Activated CD4-positive, alpha-beta T cell treated with anti-CD3 and anti-CD28 coated beads, Interleukin-2, amount 50 U/mL, for 16 hours (primary cell): ENCODE measurements at regions not wholly inside any gene's neighbourhood (a gene's known extent, or its start where the extent isn't known, plus 50 kb on each side); places are given as distances from the start of the nearest gene placed in this dataset.
"Not testable (repeated sequence)": the region's sequence is repeated elsewhere in the genome, so short reads cannot be mapped to it uniquely, and the experiment has no call there.

Experiments used
- DNase-seq: peaks from one replicate; pipeline ENCODE4 v3.0.0-alpha.2; 2020

DNA sequence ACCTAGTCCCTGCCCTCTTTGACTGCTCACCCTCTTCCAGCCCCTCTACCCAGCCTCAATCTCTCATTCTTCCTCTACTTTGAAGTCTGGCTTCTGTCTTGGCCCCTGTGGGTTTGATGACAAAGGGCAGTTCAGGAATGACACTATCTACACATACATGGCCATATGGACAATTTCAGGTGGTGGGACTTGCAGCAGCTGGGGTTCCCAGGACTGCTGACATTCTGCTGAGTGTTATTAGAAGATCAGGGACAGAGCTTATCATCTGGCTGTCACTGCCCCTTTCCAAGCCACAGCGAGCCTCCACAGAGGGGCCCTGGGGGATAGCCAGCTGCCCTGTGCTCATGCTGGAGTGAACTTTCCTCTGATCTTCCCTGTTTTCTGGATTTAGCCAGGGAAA, 97.4 kb upstream of the IPO9 start:
- DNase-seq: no peak

DNA sequence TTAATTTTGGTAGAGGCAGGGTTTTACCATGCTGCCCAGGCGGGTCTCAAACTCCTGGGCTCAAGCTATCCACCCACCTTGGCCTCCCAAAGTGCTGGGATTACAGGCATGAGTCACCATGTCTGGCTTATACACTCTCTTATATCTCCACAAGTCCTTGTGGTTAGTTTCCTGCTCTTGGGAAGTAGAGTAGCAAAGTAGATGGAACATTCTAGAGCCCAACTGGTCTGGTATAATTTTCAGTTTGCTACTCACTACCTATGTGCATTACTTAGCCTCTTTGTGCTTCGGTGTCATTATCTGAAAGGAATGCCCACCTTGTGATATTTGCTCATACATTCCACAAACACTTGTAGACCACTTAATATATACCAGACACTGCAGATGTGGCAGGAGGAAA, 96.6 kb upstream of the IPO9 start:
- no peak for DNase-seq

DNA sequence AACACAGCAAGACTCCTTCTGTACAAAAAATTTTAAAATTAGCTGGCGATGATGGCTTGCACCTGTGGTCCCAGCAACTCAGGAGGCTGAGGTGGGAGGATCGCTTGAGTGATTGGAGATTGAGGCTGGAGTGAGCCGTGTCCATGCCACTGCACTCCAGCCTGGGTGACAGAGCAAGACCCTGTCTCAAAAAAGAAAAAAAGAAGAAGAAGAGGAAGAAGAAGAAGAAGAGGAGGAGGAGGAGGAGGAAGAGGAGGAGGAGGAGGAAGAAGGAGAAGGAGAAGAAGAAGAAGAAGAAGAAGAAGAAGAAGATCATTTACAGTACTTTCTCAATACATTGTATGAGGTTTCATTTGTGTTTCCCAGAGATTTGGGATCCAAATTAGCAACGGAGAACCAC, 94.7 kb upstream of the IPO9 start:
- DNase-seq: not testable (repeated sequence)

DNA sequence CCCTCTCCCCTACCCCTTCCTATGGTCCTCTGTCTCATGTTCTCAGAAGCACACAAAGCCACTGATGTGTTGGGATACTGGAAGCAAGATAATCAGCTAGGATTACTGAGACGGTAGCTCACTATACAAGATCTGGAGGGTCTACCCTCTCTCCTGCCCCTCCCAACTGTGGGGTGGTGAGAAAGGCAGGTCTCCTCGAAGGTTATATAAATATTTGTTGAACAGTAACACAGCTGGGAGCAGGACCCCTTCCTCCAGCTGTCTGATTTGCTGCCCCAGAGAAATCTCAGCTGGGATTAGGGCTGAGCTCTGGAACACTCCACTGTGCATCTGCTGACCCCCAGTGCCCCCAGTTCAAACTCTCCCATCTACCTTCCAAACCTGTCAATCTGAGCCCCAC, 94.2 kb upstream of the IPO9 start:
- no peak for DNase-seq

DNA sequence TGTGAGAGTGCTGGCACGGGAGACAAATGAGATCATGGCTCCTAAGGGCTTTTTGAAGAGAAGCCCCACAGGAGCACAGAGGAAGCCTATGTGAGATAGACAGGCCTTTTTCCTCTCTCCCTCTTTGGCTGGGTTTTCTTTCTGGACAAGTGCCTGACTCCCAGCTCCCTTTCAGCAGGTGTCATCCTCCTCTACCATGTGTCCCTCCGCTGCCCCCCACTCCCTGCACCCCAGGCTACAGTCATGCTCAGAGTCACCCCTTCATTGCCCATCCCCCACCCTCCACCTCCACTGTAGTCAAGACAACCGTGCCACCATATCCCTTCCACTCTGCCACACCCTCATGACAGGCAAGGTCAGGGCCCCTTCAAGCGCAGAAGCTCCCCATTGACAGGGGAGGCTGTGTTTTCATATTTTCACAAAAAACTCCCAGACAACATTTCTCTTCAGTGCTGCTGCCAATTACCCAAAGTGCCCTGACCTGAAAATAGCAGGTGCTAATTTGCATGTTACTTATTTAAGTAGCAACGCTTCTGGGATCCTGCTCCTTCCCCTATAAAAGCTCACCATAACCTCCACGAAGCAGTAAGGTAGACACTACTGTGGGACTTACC, 92.1 kb upstream of the IPO9 start:
- no peak for DNase-seq

DNA sequence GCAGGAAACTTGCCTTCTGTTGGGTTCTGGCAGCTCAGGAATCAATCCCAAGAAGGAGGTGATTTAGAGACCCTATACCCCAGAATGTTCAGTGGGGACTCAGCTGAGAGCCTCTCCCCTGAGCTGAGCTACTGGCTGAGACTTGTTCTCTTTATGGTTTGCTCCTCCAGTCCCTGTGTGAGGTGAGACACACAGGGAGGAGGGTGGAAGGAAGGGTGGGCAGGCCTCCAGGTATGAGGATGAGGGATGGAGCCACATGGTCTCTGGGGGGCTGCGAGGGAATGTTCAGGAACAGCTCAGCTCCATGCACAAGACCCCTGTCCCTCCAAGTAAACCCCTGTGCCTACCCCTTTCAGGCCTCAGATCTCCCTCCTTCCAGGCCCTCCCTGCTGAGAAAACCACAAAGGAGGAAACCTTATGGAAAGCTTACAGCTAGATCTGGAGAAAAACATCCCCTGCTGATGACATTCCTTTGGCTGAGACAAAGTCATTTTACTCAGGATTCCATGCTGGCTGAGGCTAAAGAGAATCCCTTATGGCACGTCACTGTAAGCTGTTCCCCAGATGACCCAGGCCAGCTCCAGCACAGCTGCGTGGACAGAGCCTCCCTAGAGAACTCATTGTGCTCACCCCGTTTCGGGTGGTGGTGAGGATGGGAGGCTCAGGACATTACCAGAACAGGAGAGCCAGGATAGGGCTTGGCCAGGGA, 91.5 kb upstream of the IPO9 start:
- DNase-seq: no peak

DNA sequence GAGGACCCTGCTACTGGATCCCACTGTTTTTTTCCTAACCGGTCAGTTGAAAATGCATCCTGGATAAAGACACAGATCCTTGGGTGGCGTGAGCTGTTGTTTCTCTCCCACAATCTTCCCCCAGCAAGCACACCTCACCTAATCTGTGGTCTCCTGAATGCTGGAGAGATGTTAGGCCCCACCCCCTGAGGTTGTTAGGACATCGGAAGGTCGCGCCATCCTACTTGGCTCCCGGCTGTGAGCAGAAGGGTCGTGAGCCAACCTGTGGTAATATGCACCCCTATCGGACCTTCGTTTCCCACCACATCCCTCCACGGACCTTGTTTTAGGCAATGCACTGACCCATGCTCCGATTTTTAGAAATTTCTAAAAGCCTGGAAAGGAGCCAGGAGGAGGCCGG, 89.9 kb upstream of the IPO9 start:
- no peak for DNase-seq

DNA sequence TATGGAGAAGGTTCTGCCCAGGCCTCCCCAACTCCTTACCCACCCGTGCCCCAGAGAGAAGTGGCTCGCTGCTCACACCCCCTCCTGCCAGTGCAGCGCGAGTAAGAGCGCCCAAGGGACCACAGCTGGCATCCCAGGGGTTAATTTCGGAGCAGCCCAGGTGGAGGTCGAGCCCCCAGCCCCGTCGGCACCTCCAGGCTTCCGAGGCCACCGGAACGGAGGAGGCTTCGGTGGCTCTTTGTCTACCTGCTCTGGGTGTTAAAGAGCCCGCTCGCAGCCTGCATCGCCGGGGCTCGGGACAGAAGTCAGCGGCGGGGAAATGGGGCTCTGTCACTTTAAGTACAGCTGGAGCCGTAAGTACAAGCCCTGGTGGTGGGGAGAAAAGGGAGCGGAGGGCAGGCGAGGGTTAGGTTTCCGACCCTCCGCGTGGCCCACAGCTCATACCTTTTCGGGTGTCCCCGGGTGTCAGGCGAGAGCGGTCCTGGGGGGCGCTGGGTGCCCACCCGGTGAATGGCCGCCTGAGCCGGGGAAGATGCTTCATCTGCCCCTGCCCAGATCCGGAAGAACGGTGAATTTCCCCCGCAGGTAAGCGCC, 89.4 kb upstream of the IPO9 start:
- no peak for DNase-seq

DNA sequence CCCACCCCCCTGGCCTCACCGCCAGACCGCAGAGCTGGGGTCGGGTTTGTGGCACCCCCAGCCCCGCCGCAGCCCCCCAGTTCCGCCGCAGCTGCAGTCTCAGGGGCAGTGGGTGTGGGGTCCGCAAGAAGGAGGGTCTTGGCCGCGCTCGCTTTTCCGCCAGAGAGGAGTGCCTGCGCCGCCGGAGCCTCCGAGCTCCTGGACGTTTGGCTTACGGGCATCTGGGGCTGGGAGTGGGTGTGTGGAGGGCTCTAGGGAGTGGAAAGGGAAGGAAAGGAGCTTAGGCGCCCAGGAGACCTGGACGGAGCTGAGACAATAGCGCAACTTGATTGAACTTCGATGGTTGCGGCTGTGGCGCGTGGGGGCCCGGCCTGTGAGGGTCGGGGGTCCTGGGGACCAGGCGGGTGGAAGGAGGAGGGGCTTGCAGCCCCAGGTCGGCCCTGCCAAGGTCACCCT, 88.8 kb upstream of the IPO9 start:
- DNase-seq: no peak

DNA sequence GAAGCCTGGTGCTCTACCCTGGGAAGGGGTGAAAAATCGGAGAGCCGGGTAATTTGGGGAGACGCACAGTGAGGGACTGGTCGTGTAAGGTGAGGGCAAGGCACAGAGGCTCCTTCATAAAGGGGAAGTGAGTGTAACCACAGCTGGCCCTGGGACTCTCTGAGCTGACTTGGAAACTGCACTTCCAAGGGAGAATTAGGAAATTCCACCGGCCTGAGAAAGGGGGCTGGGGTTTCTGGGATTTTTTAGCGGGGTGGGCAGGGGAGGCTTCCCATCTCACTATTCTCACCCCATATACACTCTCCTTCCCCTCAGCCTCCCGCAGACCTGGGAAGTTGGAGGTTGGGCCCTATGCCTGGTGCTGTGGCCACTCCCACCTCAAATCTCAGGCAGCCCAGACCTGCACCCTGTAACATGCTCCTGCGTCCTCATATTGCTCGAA, 88.3 kb upstream of the IPO9 start:
- DNase-seq: no peak

DNA sequence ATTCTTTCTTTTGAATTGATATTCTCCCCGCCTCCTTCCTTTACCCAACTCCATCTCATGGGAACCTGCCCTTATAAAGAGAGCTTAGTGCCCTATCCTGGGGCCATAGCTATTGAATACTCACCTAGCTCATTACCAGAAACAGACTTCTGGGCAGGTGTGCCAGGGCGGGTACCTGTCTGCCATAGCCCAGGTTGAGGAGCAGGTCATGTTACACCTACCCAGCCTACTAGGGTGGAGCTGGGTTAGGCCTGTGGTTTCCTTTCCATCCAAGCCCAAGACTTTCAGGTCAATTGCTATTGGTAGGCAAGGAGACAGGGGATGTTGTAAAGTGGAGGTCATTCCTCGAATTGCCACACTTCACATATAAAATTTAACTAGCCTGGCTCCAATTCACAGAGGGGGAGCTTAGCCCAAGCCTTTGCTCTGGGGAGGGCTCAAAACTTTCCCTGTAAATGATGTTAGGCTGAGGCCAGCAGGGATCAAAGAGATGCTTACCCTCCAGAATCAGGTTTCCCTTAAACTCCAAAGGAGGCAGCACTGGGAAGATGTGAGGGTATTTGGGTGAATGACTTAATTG, 87.1 kb upstream of the IPO9 start:
- no peak for DNase-seq

DNA sequence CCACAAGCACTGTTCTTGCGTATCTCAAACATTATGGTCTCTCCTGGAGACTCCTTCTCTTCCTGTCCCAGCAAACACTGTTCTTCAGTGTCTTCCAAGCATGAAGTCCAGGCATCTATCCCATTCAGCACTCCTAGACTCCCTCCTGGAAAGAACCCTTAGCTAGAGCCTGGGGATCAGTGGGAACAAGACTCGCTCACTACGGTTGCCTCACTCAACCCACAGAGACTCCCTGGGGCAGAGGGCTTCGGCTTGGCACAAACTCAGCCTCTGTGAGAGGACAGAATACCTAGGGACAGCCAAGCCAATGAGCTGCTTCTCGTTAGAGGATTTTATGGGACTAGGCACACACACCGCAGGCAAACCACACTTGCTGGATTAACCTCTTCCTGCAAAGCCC, 86.5 kb upstream of the IPO9 start:
- DNase-seq: no peak

DNA sequence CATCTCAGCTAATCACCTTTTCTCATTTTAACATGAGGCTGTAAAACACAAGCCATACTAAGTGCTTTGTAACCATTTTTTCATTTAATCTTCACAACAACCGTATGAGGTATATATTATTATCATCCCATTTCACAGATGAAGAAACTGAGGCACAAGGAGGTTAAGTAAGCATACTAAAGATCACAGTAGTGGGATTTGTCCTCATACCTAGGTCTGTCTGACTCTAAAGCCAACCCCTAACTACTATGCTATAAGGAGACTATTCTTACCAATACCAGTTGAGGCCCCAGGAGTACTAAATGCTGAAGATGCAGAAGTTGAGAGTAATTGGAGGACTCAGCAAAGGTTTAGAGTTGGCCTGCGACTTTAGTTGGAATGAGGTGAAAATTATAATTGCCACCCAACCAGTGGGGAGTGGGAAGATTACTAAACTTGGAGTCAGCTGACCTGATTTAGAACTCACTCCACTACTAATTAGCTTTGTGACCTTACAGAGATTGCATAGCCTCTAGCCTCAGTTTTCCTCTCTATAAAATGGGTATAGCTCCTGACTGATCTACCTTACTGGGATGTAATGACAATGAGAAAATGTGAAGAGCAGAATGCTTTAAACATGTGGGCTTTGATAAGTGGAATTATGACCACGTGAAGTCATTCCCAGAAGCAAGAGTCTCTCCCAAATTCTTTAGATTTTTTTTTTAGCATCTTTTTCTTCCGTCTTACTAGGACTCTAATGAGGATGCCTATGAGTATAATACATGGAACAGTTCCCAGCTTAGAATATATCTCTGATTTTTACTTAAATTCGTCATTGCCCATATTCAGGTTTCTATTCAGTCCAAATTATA, 85.8 kb upstream of the IPO9 start:
- DNase-seq: no peak

DNA sequence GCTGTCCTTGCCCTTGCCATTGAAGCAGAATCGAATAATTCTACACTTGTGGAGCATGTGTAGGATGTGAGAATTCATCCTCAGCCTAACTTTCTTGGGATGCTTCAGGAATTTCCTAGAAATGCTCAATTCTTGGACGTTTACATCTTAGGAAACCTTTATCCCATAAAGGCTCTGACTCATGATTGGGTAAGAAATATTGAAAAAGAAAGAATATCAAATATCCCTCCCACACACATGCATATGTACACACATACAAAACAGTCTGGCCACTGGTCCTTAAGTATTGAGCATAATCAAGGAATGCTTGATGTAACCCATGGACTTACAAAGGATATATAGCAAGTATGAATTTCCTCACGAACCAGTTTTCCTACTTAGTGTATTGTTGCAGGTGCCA, 83.9 kb upstream of the IPO9 start:
- DNase-seq: no peak

DNA sequence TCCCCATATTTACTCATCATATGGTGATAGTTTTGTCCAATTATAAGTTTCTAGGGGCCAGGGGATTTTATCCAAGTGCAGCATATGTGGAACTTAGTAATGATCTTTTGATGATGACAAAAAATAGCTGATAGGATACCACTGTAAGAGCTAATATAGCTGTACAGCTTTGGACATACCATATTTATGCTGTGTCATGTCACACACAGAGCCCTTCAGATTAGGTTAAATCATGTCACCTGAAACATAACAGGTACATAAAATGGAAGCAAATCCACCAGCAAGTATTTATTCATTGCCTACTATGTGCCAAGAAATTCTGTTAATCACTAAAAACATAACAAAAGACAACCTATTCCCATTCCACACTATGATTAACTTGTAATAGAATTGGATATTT, 82.8 kb upstream of the IPO9 start:
- no peak for DNase-seq

DNA sequence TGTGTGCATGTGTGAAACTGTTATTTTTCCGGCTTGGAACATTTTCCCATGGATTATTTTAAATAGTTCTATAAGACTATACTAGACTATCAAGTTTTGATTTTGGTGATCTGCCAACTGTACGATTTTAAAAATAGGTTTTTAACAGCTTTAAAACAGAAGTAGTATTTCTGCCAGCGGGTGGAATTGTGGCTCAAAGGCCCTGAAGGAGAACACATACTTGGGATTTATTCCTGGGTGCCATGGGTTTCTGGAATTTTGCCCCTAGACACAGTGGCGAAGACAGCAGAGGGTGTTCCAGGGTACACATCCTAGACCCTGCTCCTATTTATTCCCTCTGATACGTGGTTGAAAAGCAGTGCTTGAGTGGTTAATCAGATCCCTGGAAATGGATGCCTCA, 81.7 kb upstream of the IPO9 start:
- no peak for DNase-seq

DNA sequence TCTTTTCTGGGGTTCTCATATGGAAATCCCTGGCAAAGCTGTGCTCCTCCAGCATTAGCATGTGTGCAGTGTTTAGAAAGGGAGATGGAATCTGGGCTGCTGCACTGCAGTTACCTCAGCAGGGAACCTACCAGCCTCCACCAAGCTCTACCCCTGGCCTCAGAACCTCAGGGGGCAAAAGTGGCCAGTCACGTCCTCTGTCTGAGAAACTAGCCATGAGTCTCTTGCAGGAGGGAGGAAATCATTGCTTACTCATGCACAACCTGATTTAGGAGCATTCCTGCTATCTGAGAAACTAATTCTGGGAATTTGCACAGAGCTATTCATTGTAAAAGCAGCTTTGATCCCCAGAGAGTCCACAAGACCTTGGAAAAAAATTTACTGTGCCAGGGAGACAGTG, 80.6 kb upstream of the IPO9 start:
- no peak for DNase-seq

DNA sequence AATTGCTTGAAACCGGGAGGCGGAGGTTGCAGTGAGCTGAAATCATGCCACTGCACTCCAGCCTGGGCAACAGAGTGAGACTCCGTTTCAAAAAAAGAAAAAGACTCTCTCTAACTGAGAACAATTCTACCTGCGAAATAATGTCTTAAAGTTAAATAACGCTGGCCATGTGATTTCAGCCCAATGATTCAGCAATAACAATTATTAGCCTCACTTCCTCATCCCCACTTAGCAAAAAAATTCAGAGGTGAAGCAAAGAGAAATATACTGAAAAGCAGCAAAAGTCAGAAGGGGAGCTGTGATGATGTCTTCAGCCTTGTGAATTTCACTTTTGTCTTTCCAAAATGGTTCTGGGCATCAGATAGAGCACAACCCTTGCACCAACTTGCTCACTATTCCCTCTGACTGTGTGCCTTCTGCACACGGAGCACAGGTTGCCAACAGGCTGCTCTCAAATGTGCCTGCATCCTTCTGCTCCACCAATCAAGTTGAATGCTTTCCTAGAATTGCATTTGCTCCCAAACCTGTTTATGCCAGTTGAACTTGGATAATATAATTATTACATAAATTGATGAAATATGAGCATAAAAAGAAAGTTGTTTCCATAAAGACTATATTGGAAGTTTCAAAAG, 79.8 kb upstream of the IPO9 start:
- no peak for DNase-seq

DNA sequence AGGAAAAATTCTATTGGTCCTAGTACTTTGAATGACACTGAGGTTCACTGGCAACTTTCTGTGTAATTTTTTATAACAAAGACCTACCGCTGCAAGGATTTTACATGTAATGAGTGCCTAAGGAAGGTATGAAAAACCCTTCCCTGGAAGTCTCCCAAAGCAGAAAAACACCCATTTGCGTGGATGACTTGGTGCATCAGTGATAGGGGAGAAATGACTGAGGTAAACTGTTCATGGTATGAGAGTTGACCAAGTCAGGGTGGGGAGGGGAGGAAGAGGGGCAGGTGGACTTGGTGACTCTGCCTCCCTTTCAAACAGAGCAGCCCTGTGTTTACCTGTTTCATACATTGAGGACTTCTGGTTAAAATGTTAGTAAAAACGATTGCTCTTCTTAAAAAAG, 78.8 kb upstream of the IPO9 start:
- DNase-seq: no peak

DNA sequence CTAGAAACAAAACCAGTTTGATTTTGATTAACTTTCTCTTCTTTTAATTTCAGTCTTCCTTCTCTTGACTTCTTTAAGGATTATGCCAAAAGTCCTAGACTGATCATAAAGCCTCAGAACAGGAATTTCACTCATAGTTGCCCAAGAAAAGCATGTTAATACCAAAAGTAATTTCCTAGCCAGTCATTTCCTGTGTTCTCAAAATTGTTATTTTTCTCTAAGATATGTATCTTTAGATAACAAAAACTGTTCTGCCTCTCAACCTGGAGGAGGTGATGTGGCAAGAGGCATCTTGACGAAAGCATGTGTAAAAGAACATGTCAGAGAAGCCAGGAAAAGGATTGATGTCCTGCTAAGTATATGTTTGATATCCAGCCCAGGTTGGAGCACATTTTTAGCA, 78.0 kb upstream of the IPO9 start:
- DNase-seq: peak; percentile 19

DNA sequence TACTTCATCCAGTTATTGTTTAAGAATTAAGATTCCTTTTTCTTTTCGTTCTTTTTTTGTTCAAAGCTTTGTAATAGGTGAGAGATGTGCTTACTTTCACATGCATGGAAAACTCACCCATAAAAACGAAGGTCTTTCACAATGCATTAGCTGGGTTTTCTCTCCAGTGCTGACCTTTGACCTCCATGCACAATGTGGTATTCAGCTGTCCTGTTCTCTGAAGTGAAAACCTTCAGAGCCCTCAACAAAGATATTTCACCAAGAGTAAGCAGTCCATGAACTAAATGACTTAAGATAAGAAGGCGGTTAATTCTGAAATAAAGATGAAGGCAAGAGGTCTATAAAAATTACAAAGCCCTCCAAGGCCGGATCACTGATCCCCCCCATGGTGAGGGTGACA, 77.1 kb upstream of the IPO9 start:
- DNase-seq: no peak

DNA sequence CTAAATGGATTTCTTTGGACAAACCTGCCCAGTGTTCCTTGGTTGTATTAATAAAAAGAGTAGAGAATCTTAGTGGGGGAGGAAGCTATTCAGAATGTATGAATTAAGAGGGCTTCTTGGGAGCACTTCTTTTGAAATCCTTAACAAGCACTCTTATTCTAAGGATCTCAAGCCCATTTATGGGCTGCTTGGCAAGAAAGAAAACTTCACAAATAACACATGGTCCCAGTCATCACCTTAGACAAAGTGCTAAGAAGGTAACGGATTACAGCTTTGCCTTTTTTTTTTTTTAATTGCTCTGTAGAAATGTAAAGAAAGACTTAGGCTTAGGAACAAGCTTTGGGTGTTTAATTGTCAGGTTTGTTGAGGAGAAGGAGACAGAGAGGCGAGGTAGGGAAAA, 76.6 kb upstream of the IPO9 start:
- DNase-seq: no peak

DNA sequence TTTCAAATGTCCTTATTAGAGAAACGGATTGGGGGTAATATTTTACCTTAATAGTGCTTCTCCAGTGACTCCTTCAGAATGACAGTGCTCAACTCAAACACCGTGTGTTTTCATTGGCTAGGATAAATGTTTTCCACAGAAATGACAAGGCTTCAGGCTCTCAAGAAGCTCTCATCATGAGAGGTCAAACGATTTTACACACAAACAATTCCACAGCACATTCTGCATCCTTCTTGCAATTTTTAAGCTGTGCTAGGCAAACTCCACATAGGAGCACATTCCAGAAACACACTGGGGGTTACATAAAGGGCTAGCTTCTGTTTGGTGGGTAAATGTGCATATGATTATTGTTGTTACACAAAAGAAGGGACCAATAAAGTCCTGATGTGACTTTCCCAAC, 75.5 kb upstream of the IPO9 start:
- no peak for DNase-seq
